Activated CD4-positive, alpha-beta T cell treated with anti-CD3 and anti-CD28 coated beads, Interleukin-2, amount 50 U/mL, for 48 hours (primary cell): ENCODE measurements at regions not wholly inside any gene's neighbourhood (a gene's known extent, or its start where the extent isn't known, plus 50 kb on each side); places are given as distances from the start of the nearest gene placed in this dataset.

Source experiments
- DNase-seq, 2 experiments: peaks; one replicate each; pipeline ENCODE4 v3.0.0-alpha.2; 2020

GRCh38 chr3:194838236-194838635 lies 152.6 kb downstream of the FAM43A start:
- DNase-seq, result no peak

GRCh38 chr3:194840661-194841514 lies 155.2 kb downstream of the FAM43A start:
- no peak for DNase-seq

GRCh38 chr3:194841515-194841841 lies 155.8 kb downstream of the FAM43A start:
- DNase-seq, result no peak

GRCh38 chr3:194843556-194843955 lies 157.9 kb downstream of the FAM43A start:
- DNase-seq, result no peak

- DNase-seq, result no peak
These were observed 158.4 kb downstream of the FAM43A start for GRCh38 chr3:194844046-194844445.

- DNase-seq, result no peak
These were observed 163.6 kb downstream of the FAM43A start for GRCh38 chr3:194849166-194849875.

GRCh38 chr3:194851254-194851653 lies 165.6 kb downstream of the FAM43A start:
- no peak for DNase-seq

DNA sequence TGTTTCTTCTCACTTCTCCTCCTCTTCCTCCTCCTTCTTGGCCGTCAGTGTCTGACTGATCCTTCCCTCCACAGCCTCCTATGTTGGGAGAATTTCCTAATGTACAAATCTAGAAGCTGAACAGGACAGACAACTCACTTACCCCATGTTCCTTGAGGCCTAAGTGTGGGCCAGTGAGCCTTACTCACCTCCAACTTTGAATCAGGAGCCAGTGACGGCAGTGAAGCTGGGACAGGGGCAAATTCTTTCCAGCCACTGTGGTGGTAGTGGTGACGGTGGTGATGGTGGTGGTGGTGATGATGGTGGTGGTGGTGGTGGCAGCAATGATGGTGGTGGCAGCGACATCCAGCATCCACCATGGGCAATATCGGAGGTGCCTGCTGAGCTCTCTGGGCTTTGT lies 166.3 kb downstream of the FAM43A start:
- DNase-seq, result no peak

GRCh38 chr3:194852345-194852744 lies 166.7 kb downstream of the FAM43A start:
- no peak for DNase-seq

DNA sequence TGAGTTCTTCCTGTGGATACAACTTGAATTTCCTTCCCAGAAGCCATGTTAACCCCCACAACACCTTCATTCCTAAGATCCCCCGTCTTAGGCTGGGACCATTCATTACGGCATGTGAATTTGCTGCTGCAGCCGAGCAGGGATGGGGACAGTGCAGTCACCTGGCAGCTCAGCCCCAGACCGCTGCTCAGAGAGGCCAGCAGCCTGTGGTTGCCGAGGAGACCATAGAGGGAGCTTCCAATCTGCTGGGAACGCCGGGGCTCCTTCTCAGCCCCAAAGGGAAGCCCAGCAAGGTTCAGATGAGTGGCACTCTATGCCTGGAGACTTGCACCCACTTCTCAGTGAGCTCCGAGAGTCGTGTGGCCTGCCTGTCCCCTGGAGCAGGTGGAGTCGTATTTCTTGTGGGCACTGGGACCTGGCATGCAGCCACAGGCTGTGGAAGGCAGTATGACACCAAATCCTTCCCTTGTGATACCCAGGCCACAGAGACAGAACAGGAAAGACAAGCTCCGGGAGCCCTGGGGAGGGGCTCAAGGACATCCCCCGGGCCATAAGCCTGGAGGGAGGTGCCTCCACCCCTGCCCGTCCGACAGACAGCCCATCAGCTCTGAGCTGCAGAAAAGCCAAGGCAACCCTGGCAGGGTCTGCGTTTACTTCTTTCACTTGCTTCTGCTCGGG lies 167.3 kb downstream of the FAM43A start:
- DNase-seq, result no peak

DNA sequence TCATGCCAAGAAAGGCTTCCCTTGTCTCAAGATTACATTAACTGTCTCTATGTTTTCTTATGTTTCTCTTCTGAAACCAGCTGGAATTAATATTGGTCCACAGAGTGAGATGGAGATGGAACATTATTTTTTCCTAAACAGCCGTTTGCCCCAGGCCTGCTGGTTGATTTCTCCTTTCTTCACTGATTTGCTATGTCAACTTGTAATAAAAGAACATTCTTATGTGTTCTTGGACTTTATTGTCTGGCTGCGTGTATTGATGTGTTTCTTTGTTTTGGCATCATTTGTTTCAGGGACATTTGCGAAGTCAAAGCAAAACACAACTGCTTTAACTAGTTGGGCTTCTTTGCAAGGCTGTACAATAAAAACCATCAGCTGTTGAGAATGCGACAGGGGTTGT lies 168.5 kb downstream of the FAM43A start:
- no peak for DNase-seq

DNA sequence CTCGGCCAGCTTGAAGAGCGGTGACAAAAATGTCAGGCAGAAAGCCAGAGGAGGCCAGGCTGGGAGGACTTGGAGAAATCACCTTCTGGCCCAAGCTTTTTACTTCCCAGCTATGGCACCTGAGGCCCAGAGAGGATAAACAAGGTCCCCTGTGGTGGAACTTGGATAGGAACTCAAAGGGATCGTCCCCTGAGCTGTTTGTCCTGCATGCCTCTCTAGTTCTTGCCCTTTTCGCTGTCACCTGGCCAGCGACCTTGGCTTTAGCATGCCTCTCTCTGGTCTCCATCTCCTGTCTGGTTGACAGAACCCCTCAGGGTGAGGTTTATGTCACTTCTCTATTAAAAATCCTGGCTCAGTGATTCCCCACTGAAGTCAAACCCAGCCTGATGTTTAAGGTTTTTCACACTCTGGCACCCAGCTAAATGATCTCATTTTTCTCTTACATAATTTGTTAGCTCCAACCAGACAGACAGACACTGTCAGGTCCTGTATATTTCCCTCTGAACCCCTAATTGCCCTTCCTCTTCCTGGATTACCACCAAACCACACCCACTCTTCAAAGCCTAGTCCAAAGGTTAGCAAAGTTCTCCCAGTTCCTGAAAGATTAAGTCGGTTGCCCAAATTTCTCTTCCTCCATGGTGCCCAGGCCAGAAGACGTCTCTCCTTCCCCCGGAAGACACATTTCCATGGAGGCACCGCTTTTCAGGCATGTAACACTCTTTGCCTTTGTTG lies 169.1 kb downstream of the FAM43A start:
- no peak for DNase-seq

GRCh38 chr3:194856296-194856695 lies 170.6 kb downstream of the FAM43A start:
- no peak for DNase-seq

- no peak for DNase-seq
These were observed 171.9 kb downstream of the FAM43A start for GRCh38 chr3:194857469-194858113.

DNA sequence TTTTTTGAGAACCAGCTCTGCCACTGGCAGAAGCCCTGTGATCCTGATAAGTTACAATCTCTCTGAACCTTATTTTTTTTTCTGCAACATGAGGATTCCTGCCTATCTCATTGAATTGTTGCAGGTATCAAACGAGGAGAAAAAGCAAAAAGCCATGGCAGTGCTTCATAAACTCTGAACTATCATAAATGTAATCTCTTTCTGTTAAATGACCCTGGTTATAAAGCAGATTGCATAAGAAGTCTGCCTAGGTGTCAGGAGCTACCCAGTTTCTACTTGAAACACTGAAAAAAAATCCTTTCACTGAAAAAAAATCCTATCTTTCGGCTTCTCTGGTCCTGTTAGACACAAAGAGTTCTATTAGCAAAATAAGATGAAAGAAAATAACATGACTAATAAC lies 172.7 kb downstream of the FAM43A start:
- DNase-seq, result no peak

DNA sequence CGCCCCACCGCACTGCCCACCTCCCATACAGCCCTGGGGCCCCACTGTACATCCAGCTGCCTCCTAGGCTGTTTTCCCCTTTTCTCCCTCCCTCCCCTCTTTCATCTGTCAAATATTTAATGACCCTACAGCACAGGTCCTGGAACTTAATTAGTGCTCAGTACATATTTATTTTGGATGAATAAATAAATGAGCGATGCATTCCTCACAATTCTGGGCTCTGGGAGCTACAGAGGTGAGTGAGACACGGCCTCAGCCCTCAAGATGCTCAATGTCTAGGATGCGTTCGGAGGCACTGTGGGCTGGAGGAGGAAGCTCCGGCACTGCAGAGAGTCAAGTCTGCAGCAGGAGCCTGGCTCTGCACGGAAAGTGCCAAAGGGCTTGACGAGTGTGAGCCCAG lies 175.0 kb downstream of the FAM43A start:
- no peak for DNase-seq

GRCh38 chr3:194861375-194861774 lies 175.7 kb downstream of the FAM43A start:
- no peak for DNase-seq

DNA sequence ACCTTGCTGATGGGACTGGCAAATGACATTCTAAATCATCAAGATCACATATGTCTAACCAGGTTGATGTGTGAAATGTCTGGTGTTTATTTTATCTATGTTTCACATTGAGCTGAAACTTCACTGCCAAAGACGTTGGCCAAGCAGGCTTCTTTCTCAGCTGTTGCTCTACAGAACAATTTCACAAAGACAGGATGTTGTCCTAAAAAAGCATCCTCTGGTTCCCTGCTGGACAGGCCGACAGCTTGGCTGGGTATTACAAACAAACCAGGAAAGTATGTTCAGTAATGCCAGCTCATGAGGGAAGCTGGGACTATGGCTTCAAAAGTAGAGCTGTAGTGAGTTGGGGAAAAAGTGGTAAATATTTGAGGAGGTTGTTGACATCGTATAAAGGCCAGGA lies 179.4 kb downstream of the FAM43A start:
- DNase-seq, result no peak

DNA sequence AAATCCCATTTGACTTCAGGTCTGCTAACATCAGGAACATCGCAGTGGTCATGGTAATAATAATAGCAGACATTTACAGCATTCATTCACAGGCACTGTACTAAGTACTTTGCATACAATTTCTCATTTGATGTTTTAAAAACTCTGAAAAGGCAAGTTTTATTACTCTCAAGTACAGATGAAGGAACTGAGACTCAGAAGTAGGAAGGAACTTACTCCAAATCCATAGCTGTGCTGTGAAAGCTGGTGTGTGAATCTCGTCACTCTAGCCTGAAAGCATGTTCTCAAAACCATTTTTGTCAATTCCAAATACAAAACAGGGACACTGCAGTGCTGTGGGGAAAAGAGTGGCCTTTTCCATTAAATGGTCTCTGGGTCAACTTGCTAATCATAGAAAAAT lies 179.9 kb downstream of the FAM43A start:
- no peak for DNase-seq

DNA sequence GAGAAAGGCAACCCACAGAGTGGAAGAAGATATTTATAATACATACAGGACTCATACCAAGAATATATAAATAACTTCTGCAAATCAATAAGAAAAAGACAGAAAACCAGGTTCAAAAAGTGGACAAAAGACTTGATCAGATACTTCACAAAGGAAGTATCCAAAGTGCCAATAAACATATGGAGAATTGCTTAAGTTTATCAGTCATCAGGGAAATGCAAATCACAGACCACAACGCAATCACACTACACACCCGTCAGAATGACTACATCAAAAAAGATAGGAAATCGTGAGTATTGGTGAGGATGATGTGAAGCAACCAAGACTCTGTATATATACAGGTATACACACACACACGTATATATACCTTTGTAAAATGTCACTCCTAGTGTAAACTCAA lies 180.6 kb downstream of the FAM43A start:
- DNase-seq, result no peak

GRCh38 chr3:194867270-194867983 lies 181.7 kb downstream of the FAM43A start:
- no peak for DNase-seq

DNA sequence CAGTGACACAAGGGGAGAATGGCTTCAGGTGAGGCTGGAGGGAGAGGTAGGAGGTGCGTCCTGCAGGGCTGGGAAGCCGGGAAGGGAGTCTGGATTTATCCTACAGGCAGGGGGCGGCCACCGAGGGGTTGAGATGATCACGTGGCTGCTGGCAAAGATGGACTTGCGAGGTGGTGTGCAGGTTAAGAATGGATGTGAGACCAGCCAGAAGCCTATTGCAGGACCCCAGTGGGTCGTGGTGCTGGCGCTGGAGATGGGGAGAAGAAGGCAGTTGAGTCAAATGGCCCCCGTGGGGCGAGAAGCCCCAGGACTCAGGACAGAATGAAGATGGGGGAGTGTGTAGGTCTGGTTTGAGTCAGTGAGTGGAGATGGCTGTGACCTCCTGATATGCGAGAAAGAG lies 183.1 kb downstream of the FAM43A start:
- DNase-seq, result no peak
